OCI-LY3 (cell line): ENCODE measurements at regions not wholly inside any gene's neighbourhood (a gene's known extent, or its start where the extent isn't known, plus 50 kb on each side); places are given as distances from the start of the nearest gene placed in this dataset.

Experiments used
- CTCF ChIP-seq: fragments of 200-600, 300-600 bp; sonication (generic); IDR thresholded peaks from 2 replicates; pipeline ENCODE4 v1.5.1; 2014; ENCODE audit warnings: antibody characterized with exemption, low read length, low read depth
- EZH2phosphoT487 ChIP-seq: fragments of 200-600 bp; shearing (Covaris generic); IDR thresholded peaks from 2 replicates; pipeline ENCODE4 v1.6.1; 2018; ENCODE audit warnings: antibody characterized with exemption, mixed run types, low read depth

- no peak for TF ChIP-seq CTCF
- no peak for TF ChIP-seq EZH2phosphoT487
Measured at GRCh38 chr10:61257956-61258496, 195.2 kb downstream of the TMEM26 start.
